ENCODE measurements at regions not wholly inside any gene's neighbourhood (a gene's known extent, or its start where the extent isn't known, plus 50 kb on each side); places are given as distances from the start of the nearest gene placed in this dataset.

DNA sequence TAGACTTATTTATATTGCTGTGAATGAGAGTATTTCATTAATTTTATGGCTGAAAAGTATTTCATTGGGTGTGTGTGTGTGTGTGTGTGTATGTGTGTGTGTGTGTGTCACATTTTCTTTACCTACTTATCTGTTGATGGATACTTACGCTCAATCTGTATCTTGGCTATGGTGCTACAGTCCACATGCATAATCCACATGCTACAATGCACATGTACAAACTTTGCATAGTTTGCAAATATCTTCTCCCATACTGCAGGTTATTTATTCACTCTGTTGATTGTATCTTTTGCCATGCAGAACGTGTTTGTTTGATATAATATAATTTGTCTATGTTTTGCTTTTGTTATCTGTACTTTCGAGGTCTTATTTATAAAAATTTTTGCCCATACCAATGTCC lies 167.8 kb downstream of the RAB28 start:
- DNase-seq (ENCODE audit: low spot score): no peak

DNA sequence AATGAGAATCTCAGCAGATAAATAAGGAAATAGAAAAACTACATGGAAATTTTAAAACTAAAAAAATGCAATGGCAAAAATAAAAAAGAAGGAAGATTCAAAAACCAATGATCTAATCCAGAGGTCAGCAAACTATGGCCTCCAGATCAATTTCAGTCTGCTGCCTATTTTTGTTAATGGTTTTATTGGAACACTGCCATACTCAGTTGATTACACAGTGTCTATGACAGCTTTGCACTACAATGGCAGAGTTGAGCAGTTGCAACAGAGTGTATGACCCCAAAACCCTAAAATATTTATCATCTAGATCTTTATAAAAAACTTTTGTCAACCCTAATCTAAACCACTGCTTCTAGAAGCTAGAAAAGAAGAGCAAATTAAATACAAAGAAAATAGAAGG lies 170.3 kb downstream of the RAB28 start:
- no peak for DNase-seq (ENCODE audit: low spot score)

DNA sequence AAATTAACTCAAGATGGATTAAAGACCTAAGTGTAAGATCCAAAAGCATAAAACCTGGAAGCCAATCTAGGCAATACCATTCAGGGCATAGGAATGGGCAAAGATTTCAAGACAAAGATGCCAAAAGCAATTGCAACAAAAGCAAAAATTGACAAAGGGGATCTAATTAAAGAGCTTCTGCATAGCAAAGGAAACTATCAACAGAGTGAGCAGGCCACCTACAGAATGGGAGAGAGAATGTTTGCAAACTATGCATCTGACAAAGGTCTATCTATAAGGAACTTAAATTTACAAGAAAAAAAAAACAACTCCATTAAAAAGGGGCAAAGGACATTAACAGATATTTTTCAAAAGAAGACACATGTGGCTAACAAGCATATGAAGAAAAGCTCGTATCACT lies 171.9 kb downstream of the RAB28 start:
- no peak for DNase-seq (ENCODE audit: low spot score)

DNA sequence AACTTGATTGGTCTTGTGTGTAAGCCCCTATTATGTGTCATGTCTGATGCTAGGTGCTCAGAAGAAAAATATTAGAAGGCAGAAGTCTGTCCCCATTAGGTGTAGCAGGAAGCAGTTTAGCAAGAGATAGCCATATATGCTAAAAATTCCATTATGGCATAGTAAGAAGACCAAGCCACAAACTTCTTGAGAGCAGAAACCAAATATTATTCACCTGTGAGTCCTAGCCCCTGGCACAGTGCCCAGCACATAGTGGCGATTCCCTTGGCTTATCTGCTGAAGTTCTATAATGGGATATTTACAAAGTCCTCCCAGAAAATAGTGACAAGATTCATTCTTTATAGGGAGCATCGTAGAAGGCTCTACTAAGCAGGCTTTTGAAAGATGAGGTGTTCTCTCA lies 174.4 kb downstream of the RAB28 start:
- no peak for DNase-seq (ENCODE audit: low spot score)

DNA sequence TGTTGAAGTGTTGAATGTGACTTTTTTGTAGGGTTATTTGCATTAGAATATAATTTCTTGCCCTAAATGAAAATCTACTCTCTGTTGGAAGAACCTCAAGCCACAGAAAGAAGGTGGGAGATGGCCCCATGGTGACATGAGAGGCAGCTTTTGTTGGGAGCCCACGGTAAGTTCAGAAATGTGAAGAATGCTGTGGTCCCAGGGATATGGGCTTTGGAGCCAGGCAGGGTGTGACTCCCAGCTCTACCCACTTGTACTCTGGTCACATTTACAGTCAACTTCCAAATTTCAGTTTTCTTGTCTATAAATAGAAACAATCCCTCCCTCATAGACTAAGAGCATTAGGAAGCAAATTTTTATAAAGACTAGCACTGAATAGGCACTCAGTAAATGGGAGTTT lies 177.8 kb downstream of the RAB28 start:
- DNase-seq (ENCODE audit: low spot score): no peak

DNA sequence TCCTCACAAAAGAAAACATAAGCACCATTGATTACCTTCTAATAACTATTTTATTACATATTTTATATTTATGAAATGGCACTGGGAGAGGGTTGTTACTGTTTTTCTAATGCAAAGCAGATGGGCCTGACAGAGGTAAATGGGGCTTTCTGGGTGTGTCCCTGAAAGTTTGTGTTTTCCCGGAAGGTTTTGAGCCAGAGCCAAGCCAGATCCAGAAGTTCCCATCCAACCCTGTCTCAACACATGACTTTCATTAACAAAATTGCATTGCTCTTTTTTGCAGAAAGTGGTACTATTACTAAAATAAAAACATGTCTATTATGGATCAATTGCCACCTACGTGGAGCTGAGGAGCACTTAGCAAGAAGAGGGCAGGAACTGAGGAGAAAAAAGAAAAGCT lies 181.3 kb downstream of the RAB28 start:
- no peak for DNase-seq (ENCODE audit: low spot score)

DNA sequence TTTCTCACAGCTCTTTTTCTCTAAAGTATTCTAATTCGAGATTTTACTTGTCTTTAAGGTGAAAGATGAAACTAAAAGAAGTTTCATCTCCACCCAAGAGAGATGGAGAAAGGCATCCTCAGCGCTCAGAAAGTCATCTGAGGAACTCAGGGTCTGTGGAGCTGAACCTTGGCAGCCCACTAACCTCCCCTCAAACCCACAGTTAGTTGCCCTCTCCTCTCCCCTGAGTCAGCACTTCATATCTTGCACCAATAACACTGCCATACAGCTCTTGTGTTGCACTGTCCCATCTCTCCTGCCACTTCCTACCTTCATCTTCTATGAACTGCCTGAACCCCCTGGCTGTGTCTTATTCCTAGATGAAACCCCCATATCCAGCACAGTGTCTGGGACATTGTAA lies 184.8 kb downstream of the RAB28 start:
- no peak for DNase-seq (ENCODE audit: low spot score)

DNA sequence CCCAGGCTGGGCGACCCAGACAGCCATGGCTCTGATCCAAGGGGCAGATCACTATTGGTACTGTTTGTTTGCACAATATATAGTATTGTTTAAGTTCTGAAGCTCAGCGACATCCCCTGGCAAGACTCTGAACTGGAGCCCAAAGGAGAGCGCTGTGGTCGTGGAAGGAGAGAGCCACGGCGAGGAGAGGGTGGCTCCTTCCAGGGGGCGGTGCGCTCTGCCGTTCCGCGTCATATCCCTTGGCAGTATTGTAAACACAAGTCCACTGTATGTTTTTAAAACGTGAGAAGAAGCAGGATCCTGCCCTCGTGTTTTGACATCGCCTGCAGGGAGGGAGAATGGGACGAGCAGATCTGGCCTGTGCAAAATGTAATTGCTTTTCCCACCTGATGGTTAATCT lies 185.5 kb downstream of the RAB28 start:
- peak; percentile 14 for DNase-seq (ENCODE audit: low spot score)

DNA sequence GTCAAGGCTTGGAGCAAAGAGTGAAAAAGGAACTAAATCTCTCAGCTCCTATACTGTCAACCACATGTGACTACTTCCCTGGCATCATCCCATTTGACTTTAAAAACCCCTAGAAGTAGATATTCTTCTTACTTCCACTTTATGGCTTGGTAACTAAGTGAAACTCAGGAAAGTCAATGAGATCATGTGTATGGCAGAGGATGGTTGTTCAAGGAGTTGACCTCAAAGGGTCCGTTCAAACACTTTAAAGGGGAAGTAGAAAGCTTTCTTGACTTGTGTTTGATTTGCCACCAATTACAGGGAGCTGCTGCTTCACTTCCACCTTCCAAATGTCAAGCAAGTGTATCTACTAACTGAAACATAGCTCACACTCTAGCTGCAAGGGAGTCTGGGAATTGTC lies 187.2 kb downstream of the RAB28 start:
- DNase-seq (ENCODE audit: low spot score): no peak

DNA sequence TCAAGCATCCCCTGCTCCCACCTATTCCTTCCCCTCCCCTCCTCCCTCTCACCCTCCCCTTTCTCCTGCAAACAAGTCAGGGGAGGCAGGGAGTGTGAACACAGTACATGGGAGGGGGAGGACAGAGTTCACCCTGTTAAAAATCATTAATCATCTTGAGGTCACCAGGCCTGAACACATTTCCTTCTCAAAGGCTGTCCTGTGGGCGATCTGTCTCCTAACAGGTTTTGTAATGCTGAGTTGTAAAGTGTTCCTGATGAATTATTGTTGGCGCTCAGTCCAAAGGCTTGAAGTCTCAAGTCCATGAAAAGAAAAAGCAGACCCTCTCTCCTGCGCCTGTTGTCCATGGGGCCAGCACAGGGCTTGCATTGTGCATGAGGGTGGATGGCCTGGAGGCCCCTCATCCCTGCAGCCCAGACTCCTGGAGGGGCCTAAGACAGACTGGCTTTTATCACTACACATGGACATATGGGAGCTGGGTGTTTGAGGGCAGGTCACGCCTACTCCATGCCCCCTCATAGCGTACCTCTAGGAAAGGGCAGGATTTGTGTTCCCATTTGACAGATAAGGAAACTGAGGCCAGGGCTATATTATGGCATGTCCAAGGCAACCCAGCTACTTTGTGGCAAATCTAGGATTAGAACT lies 189.1 kb downstream of the RAB28 start:
- no peak for DNase-seq (ENCODE audit: low spot score)

DNA sequence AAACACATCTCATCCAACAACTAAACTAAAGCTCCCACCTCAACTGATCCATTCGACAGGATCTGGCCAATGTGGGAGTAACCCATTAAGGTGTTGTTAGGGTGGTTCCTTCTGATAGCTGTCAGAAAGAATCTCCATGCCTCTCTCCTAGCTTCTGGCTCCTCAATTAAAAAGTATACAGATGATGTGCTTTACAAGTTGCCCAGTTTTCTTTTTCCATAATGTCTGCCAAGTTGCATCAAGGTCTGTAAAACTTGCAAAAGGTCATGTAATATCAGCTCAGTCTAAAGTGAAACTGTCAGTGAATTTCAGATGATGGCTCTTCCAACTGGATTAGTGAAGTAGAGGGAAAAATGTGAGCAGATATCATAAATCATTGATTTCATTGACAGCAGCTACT lies 191.8 kb downstream of the RAB28 start:
- DNase-seq (ENCODE audit: low spot score): no peak

DNA sequence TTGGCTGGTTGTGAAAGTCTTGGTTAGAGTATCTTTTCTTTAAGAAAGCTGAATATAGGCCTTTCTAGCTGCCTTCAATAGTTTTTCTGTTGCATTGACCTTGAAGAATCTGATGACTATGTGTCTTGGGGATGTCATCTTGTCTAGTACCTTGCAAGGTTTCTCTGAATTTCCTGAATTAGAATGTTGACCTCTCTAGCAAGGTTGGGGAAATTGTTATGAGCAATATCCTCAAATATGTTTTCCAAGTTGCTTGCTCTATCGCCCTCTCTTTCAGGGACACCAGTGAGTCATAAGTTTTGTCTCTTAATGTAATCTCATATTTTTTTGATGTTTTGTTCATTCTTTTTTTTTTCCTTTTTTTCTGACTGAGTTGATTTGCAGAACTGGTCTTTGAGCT lies 194.7 kb downstream of the RAB28 start:
- no peak for DNase-seq (ENCODE audit: low spot score)

DNA sequence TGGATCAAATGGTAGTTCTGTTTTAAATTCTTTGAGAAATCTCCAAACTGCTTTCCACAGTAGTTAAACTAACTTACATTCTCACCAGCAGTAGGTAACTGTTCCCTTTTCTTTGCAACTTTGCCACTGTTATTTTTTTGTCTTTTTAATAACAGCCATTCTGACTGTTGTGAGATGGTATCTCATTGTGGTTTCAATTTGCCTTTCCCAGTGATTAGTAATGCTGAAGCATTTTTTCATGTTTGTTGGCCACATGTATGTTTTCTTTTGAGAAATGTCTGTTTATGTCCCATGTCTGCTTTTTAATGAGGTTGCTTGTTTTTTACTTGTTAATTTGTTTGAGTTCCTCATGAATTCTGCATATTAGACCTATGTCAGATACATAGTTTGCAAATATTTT lies 198.8 kb downstream of the RAB28 start:
- no peak for DNase-seq (ENCODE audit: low spot score)

DNA sequence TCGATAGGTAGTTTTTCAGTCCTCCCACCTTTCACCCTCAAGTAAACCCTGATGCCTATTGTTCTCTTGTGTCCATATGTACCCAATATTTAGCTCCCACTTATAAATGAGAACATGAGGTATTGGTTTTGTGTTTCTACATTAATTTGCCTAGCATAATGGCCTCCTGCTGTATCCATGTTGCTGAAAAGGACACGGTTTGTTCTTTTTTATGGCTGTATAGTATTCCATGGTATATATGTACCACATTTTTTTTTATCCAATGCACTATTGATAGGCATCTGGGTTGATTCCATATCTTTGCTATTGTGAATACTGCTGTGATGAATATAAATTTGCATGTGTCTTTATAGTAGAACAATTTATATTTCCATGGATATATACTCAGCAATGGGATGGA lies 199.2 kb downstream of the RAB28 start:
- no peak for DNase-seq (ENCODE audit: low spot score)

DNA sequence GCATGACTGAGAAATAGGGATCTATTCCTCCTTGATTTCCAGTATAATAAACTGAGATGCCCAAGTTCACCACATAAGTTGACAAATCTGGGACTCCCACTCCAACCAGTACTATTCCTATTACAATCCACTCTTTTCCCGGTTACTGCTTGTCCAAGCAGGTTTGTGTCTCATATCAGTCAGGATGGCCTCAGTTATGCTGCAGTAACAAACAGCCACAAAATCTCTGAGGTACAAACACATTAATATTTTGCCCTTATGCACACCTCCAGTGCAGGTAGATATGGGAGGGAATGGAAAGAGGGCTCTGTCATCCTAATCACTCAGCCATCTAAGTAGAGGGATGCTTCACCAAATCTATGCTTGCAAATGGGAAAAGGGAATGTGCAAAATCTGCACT lies 207.8 kb downstream of the RAB28 start:
- no peak for DNase-seq (ENCODE audit: low spot score)

DNA sequence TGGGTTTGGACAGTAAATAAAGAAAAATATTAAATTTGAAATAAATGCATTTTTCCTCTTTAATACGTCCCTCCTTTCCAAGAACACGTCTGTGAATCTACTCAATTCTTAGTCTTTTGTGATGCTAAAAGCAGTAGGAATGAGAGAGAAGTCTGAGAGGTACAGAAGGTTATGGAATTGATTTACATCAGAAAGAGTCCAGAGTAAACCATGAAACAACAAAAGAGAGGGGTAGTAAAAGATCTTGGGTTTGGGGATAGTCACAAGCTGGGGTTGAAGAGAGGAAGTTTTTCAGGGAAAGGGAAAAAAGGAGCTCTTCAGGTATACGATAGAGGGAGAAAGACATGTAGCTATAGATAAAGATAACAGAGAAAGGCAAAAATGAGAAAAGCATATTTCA lies 215.4 kb downstream of the RAB28 start:
- DNase-seq (ENCODE audit: low spot score): no peak

DNA sequence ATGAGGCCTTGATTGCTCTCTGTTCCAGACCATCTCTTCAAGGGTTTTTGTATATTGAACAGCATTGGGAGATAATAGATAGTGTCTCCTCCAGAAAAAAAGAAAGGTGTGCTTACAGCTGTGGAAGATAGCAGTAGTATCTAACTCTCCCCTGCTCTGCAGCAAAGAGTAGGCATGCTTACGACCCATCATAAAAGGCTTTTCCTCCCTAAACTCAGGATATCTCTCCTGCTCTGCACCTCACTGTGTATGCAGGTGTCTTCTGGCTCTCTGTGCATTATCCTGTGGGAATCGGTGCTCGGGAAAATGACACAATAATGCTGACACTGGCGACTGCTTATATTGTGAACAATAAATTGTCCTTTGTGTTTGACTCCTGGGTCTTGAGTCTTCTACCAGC lies 216.0 kb downstream of the RAB28 start:
- no peak for DNase-seq (ENCODE audit: low spot score)

DNA sequence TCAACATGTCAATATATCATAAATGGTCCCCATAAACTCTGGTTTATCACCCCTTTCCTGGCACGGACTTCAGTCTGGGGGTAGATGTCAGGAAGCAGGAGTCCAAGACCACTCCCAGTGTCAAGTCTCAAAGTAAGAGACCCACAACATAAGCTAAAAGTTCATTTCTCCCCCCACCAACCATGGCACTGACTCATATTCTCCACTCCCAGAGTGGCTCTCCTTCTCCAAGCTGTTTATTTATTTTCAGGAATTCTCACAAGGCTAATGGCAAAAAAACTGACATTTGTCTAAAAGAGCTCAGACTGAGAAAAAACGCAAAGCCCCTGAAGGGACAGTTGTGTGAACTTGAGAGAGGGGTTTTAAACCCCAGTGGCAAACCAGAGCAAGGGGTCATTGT lies 217.0 kb downstream of the RAB28 start:
- DNase-seq (ENCODE audit: low spot score): no peak

DNA sequence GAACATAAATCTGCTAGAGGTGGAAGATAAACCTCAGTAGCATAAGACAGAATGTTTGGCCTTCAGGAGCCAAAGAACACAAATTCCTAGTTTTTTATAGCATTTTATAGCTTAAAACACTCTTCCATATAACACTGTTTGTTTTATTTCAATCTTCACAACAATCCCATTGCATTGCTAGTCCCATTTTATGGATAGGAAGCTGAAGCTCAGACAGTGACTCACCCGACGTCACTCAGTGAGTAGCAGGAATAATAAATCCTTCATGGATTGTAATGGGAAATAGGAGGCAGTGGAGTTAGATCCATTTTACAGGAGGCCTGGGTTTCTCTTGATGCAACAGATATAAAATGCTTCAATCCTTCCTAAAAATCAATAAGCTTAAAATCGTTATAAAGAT lies 217.5 kb downstream of the RAB28 start:
- DNase-seq (ENCODE audit: low spot score): no peak

DNA sequence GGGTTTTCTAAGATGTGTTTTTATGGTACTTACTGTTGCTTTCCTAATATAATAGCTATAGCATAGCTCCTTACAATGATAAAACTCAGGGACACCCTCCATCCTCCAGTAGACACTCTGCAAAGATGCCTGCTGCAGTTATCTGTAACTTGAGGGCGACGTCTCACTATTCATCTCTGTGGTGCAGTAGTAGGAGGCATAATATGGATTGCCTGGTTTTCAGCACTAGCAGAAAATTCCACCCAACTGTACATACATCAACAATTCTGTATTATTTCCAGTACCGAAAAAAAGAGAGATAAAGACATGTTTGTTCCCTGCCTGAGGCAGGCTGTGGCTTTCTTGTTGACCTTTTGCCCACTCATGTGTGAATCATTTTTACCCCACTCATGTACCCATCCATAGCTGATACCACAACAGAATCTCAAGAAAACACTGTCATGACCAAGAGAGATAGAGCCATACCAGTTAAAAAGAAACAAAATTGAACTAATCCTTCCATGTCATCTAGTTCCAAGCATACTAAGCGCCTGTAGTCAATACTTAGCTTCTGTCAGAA lies 220.1 kb downstream of the RAB28 start:
- DNase-seq (ENCODE audit: low spot score): no peak

DNA sequence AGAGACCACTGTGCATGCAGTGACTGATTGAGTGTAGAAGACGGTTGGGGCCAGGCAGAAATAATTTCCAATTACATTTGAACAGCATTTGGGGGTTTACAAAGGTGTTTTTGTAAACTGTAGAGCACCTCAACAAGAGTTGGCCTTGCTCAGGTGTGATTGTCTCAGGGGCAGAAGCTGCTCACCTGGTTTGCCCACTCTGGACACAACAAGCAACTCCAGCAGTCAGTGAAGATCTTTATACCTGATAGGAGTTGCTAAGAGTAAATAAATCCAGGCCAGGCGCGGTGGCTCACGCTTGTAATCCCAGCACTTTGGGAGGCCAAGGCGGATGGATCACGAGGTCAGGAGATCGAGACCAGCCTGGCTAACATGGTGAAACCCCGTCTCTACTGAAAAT lies 221.3 kb downstream of the RAB28 start:
- no peak for DNase-seq (ENCODE audit: low spot score)

DNA sequence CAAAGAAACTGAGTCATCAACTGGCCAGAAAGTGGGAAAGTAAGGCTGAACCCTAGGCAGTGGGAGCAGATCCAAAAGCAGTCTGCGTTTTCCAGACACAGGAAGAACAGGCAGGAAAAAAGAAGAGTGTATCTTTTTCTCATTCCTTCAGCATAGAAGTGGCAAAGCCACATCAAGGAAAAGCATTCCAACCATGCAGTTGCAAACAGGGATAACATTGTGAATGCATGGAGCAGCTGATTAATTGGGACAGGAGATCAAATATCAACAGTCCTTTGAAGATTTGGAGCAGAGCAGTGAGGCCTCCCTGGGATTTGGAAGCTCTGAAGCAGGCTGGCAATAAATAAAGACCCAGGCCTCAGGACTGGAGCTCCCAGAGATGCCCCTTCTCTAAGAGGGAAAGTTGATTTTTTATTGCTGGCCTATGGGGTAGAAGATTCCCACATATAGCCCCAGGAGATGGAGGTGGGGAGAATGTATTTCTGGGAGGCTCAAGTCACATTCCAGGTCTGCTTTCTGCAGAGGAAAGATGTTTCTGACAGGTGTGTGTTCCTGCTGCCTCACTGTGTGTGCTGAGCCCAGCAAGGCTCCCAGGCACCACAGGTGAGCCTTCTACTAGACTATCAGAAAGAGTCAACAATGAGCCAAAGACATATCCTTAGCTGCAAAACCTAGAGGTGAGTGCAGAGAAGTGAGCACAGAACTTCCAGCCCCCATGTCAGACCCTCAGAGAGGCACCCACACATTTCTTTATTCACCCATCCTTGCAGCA lies 222.5 kb downstream of the RAB28 start:
- no peak for DNase-seq (ENCODE audit: low spot score)

DNA sequence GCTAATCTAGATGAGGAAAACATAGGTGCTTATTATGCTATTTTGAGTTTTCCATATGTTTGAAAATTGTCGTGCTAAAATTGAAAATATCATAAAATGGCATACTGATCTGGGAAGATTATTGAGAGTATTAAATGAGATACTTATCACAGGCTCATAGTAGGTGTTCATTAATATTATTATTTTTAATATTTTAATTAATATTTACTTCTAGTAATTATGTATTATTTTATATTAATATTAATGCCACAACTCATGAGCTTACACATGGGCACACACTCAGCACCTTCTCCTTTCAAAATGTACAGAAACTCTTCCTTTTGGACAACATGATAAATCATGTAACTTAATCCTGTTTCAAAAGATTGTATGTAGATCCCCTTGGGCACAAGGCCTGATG lies 223.6 kb downstream of the RAB28 start:
- no peak for DNase-seq (ENCODE audit: low spot score)

DNA sequence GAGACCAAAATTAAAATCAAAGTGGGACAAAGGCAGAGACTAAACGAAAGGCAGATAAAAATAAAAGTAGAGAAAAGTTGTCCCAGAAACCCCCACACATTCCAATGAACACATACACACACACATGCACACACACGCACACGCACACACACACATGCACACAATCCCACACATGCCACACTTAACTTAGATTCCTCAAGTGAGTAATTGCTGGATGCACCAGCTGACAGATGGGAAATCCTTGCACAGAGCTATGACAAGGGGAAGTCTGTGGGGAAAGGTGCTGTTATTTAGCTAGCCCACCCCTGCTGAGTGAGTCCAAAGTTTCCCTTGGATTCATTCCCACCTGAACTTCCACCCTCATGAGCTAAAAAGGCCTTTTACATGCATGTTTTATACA lies 233.9 kb downstream of the RAB28 start:
- DNase-seq (ENCODE audit: low spot score): no peak

All from pons (tissue), 1 donor.